Retinal pigment epithelial cell (primary cell): ENCODE measurements at regions not wholly inside any gene's neighbourhood (a gene's known extent, or its start where the extent isn't known, plus 50 kb on each side); places are given as distances from the start of the nearest gene placed in this dataset.
"Not testable (repeated sequence)": the region's sequence is repeated elsewhere in the genome, so short reads cannot be mapped to it uniquely, and the experiment has no call there.

Experiments
- DNase-seq: peaks from one replicate; pipeline ENCODE4 v3.0.0-alpha.2; 2010; ENCODE audit warnings: low read depth
- H3K4me3 ChIP-seq: 2 replicates; pipeline ENCODE4 v1.5.1; 2011; ENCODE audit warnings: mild to moderate bottlenecking, low read length, control low read depth, moderate library complexity
- TF ChIP-seq, protein P1 (sequence below): conservative IDR thresholded peaks from 2 replicates; pipeline ENCODE4 v1.5.1; 2011; ENCODE audit warnings: low read depth, low read length, control low read depth, inconsistent platforms

DNA sequence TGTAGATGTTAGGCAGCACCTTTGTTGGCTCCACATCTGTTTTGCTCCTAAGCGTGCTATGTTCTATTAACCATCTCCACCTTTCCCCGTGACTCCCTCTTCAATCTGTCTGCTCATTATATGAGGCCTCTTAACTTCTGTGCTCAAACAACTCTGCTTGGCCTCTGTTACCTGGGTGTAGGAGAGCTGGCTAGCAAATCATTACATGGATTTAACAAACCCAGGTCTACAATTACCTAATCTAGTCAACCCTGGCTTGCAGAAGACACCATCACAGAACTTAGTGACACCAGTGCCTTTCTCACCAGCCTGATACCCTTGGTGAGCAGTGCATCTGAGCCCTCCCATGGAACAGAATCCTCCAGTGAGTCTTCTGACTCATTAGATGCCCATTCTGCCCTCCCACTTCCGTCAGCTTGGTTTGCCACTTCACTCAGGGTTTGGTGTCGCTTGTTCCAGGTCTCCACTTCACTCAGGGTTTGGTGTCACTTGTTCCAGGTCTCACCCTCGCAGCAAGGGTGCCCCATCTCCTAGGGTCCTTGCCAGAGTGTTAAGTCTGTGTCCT, 92.0 kb upstream of the KIF26B start:
- TF ChIP-seq, protein P1, sequence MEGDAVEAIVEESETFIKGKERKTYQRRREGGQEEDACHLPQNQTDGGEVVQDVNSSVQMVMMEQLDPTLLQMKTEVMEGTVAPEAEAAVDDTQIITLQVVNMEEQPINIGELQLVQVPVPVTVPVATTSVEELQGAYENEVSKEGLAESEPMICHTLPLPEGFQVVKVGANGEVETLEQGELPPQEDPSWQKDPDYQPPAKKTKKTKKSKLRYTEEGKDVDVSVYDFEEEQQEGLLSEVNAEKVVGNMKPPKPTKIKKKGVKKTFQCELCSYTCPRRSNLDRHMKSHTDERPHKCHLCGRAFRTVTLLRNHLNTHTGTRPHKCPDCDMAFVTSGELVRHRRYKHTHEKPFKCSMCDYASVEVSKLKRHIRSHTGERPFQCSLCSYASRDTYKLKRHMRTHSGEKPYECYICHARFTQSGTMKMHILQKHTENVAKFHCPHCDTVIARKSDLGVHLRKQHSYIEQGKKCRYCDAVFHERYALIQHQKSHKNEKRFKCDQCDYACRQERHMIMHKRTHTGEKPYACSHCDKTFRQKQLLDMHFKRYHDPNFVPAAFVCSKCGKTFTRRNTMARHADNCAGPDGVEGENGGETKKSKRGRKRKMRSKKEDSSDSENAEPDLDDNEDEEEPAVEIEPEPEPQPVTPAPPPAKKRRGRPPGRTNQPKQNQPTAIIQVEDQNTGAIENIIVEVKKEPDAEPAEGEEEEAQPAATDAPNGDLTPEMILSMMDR: no peak
- no peak overlapping the region for H3K4me3 ChIP-seq
- no peak for DNase-seq

DNA sequence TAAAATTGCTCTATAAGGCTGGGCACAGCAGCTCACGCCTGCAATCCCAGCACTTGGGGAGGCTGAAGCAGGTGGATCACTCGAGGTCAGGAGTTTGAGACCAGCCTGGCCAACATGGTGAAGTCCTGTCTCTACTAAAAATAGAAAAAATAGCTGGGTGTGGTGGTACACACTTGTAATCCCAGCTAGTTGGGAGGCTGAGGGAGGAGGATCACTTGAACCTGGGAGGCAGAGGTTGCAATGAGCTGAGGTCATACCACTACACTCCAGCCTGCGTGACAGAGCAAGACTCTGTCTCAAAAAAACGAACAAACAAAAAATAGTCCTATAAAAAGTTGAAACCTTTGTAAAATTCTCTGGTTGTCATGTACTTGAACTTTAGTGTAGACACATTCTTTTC, 93.0 kb upstream of the KIF26B start:
- DNase-seq, H3K4me3 ChIP-seq: not testable (repeated sequence)

DNA sequence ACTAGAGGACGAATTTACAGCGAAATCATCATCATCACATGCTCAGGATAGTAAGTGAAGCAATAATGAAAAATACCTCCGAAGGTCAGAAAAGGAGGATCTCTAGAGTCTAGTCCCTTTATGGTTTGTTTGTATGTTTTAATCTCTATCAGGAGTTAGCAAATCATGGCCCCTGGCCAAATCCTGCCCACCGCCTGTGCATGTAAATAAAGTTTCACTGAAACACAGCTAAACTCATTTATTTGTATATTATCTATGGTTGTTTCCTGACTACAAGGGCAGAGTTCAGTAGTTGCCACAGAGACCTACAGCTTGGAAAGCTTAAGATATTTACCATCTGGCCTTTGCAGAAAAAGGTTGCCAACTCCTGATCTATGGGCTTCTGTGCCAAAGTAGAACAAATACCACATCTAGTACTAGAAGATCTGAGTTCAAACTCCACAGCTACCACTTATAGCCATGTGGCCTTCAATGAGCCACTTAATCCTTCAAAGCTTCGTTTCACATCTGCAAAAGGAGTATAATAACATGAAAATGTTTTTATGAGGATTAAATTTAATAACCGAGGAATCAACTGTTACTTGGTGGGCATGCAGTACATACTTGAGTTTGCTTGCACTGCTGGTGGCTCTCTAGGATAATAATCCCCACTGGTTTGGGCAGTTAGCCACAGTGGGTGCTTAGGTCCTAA, 94.0 kb upstream of the KIF26B start:
- H3K4me3 ChIP-seq: no peak overlapping the region
- TF ChIP-seq, protein P1: no peak
- peak; percentile 49 for DNase-seq

DNA sequence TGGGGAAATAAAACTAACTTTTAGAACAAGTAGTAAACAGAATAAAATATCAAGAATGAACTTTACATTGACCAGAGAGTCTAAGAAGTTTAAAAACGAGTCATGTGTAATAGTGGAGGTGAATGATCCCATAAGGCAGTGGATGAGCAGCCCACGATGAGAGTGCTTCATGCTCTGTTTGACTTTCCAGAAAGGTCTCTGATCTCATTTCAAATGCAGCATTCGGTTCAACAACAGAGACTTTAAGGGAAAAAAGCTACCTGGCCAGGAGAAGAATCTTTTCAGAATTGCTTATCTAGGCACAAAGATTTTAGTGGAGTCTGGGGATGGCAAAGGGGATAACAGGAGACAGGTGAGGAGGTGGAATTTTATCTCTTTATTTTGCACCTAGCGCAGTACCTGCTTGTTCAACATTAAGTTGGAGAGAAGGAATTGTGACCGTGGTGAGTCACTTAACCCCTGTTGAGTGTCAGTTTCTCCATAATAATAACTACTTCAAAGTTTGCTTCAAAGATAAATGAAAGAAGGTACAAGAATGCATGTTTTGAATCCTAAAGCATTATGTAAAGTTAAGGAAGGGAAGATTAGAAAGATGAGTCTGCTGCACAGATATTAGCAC, 94.9 kb upstream of the KIF26B start:
- TF ChIP-seq, protein P1: no peak
- DNase-seq: no peak
- H3K4me3 ChIP-seq: no peak overlapping the region

DNA sequence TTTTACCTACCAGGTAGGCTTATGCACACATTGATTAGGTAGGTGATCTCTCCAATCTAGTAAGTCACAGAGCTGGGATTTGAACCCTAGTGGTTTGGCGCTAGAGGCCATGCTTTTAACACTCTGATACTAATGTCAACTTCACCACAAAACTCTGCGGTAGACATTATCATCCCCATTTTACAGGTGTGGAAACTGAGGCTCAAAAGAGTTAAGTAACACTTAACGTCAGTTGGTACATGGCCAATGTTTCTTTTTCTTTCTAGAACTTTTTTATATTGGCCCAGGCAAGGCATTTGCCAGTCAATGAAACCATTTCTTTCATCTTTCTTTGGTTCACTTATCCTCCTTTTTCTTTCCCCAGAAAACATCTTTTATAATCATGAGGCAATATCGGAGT, 95.9 kb upstream of the KIF26B start:
- no peak overlapping the region for H3K4me3 ChIP-seq
- TF ChIP-seq, protein P1: no peak
- no peak for DNase-seq

DNA sequence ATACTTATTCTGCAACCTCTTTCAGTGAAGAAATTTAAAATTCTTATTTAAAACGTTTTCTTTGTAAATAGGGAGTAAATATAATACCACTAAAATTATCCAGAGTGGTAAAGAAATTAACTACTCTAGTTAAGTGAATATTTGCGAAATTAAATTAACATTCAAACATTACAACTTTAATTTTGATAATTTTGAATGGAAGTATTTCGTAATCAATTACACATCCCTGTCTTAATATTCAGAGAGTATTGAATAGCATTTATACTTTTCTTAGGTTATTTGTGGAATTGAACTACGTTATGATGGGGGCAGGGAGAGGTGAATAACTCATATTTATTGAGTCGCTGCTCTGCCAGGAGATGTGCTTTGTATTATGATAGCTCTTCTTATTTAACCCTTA, 96.3 kb upstream of the KIF26B start:
- no peak overlapping the region for H3K4me3 ChIP-seq
- TF ChIP-seq, protein P1: no peak
- DNase-seq: no peak

DNA sequence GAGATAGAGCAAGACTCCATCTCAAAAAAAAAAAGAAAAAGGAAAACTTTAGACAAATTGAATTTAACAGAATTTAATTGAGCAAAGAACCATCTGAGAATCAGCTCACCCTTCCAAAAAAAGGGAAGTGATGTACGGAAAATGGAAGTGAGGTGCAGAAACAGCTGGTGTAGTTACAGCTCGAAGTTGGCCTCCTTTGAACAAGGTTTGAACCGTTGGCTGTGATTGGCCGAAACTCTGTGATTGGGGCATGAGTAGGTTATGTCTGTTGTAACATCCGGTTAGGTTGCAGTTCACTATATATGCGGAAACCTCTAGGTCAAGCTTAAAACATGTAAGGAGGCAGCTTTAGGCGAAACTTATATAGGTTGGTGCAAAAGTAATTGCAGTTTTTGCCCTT, 97.9 kb upstream of the KIF26B start:
- no peak for DNase-seq

DNA sequence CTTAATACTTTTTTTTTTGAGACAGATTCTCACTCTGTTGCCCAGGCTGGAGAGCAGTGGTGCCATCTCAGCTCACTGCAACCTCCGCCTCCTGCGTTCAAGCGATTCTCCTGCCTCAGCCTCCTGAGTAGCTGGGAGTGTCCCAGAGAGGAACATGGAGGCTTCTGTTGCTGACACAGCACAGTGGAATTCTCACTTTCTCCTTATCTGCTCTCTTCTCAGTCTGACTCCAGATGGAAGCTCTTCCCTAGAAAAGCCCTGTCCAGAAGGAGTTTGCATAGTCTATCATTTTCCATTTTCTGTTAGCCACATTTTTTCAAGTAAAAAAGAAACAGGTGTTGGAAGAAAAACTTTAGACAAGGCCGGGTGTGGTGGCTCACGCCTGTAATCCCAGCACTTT, 98.5 kb upstream of the KIF26B start:
- not testable (repeated sequence) for DNase-seq, H3K4me3 ChIP-seq

More for the DNA sequence above, 97.9 kb upstream of the KIF26B start:
- no peak overlapping the region for H3K4me3 ChIP-seq
- TF ChIP-seq, protein P1: no peak
